ENCODE measurements at regions not wholly inside any gene's neighbourhood (a gene's known extent, or its start where the extent isn't known, plus 50 kb on each side); places are given as distances from the start of the nearest gene placed in this dataset.

DNA sequence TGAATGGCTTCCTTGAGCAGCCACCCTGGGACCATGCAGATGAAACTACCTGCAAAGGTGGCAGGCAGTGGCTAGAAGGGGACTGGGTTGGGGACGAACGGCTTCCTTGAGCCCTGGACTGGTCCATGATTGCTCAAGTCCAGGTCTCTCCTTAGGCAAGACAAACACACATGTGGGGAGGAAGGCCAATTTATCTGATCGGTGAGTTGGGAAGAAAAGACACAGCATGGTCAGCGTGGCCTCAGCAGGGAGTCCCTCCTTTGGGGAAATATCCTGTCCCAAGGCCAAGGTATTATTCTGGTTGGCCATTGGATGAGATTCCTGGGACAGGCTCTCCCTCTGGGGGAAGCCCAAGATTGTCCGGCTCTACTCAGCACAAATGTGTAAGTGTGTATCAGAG, 116.3 kb upstream of the ERG start:
- TF ChIP-seq, protein P1, sequence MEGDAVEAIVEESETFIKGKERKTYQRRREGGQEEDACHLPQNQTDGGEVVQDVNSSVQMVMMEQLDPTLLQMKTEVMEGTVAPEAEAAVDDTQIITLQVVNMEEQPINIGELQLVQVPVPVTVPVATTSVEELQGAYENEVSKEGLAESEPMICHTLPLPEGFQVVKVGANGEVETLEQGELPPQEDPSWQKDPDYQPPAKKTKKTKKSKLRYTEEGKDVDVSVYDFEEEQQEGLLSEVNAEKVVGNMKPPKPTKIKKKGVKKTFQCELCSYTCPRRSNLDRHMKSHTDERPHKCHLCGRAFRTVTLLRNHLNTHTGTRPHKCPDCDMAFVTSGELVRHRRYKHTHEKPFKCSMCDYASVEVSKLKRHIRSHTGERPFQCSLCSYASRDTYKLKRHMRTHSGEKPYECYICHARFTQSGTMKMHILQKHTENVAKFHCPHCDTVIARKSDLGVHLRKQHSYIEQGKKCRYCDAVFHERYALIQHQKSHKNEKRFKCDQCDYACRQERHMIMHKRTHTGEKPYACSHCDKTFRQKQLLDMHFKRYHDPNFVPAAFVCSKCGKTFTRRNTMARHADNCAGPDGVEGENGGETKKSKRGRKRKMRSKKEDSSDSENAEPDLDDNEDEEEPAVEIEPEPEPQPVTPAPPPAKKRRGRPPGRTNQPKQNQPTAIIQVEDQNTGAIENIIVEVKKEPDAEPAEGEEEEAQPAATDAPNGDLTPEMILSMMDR (IDR thresholded peaks at IDR 0.05; ENCODE audit: low read depth, low read length) = no peak
- no peak for TF ChIP-seq MYC (IDR thresholded peaks at IDR 0.05; ENCODE audit: low read depth, low read length)
